T-helper 17 cell (primary cell): ENCODE measurements at regions not wholly inside any gene's neighbourhood (a gene's known extent, or its start where the extent isn't known, plus 50 kb on each side); places are given as distances from the start of the nearest gene placed in this dataset.

ENCODE experiments used
- ATAC-seq: fragments of 150-1000 bp; cut with Tn5 transposase; 2 replicates; pipeline ENCODE4 v1.10.0; 2021; ENCODE audit warnings: mild to moderate bottlenecking, moderate library complexity
- DNase-seq, 3 donors: peaks; one replicate each; pipeline versions ENCODE4 v3.0.0 to v3.0.0-alpha.2; 2020 to 2021
- H3K9me3 ChIP-seq: one replicate; pipeline ENCODE4 v1.7.0; 2013; ENCODE audit warnings: low read length, mild to moderate bottlenecking; ENCODE audit not compliant: control insufficient read depth, poor library complexity, severe bottlenecking
- H3K27ac Mint-ChIP-seq: one replicate; pipeline ENCODE4 v1.8.0; 2022; ENCODE audit warnings: mild to moderate bottlenecking, moderate library complexity, mixed read lengths
- H3K27me3 Mint-ChIP-seq: one replicate; pipeline ENCODE4 v1.8.0; 2022; ENCODE audit warnings: mixed read lengths
- H3K36me3 Mint-ChIP-seq: one replicate; pipeline ENCODE4 v1.8.0; 2022; ENCODE audit warnings: low read depth, mixed read lengths
- H3K4me1 Mint-ChIP-seq: one replicate; pipeline ENCODE4 v1.8.0; 2022; ENCODE audit warnings: mild to moderate bottlenecking, mixed read lengths
- H3K4me3 Mint-ChIP-seq: one replicate; pipeline ENCODE4 v1.8.0; 2022; ENCODE audit warnings: mild to moderate bottlenecking, moderate library complexity, mixed read lengths

DNA sequence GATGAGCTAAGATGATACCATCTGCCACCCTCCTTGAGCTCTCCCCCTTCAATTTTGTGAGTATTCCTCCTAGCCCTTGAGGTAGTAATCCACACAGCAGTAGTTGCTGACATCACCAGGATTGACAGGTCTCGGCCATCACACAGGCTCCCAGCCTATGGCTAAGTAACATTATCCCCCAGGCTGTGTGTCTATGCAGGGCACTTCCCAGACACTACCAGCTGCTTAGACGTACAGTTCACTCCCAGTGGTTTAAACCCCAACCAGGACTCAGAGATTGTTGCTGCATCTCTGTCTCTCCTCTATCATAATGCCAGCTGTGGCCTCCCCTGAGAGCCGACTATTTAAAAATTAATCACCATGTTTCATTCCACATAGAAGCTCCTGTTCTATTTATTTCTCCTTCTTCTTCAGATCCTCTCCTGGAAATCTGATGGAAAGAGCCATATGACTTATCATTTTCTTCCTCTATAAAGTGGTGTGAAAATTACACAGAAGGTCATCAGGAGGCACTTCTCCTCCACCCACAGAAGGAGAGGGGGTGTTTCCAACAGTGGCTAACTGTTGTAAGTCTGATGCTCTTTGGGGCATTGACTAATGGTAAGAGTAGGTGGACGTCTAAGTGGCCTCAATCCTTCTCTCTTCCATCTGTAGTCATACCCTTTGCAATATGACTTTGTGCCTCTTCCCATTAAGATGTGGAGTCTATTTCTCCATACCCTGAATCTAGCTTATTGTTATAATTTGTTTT lies 396.3 kb downstream of the SETD4 start:
- Mint-ChIP-seq H3K4me3 (no peak overlapping the region), H3K36me3 (no peaks in the 10 kb centered on the region), H3K27me3 (peaks cover 43% of the 10 kb centered on the region), H3K4me1 (peaks cover 5% of the 10 kb centered on the region), H3K27ac (no peak overlapping the region)
- DNase-seq: no peak
- no peaks in the 10 kb centered on the region for H3K9me3 ChIP-seq
- no peak for ATAC-seq

DNA sequence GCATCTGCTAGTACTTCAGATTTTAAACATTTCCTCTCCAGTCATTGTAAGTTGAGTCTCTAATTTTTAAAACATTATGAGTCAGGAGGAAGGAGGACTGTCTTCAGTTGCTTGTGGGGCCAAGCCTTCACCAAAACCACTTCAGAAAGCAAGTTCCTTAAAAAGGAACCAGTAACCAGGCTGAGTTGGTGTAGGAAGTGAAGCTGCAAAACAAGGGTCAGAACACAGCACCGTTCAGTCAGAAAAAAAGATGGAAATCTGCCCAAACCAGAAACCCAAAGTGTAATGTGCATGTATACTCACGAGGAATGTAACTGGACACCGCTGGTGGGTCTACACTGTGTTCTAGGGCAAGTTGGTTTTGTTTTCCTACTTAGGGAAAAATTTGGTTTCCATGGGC lies 402.1 kb downstream of the SETD4 start:
- no peak overlapping the region for H3K27ac Mint-ChIP-seq
- no peak for DNase-seq
- H3K27me3 Mint-ChIP-seq: peaks cover 21% of the 10 kb centered on the region
- no peaks in the 10 kb centered on the region for H3K9me3 ChIP-seq
- no peaks in the 10 kb centered on the region for H3K4me1 Mint-ChIP-seq
- no peak for ATAC-seq
- H3K4me3 Mint-ChIP-seq: no peak overlapping the region
- no peaks in the 10 kb centered on the region for H3K36me3 Mint-ChIP-seq

DNA sequence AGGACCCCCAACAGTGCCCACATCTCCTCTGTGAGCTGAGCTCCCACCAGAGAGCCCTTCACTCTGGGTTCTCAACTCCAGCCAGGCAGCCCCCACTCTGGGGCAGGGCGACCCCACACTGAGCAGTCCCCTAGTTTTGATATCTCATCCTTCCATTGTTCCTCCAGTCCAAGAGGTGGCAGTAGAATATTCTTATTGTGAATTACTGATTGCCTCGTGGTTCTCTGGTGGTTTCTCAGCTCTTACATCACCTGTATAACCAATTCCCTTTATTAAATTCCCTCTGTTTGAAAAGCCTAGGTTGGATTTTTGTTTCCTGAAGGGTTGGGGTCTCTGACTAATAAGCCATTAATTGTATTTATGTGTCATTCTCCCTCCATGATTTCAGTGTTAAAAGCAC lies 407.5 kb downstream of the SETD4 start:
- no peak for DNase-seq
- Mint-ChIP-seq H3K4me3 (no peak overlapping the region), H3K27ac (no peak overlapping the region), H3K27me3 (peaks cover 30% of the 10 kb centered on the region), H3K36me3 (no peaks in the 10 kb centered on the region), H3K4me1 (no peaks in the 10 kb centered on the region)
- ATAC-seq: no peak
- no peaks in the 10 kb centered on the region for H3K9me3 ChIP-seq

DNA sequence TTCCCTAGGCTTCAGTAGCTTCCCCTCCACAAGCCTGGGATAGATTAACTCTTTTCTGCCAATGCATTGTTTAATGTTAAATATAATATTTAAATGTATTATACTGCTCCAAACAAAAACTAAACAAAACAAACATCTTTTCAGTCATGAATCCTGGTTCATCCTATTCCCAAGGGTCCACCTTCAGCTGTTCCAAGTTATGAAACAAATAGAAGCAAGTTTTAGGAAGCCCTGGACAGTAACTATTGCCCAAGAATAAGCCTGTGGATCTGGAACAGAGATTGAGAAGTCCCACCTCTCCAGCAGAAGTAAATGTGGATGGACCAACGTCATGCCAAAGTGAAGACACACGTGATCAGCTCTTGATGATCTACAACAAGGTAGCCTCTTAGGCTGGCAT lies 408.1 kb downstream of the SETD4 start:
- Mint-ChIP-seq H3K36me3 (no peaks in the 10 kb centered on the region), H3K4me1 (no peaks in the 10 kb centered on the region), H3K27ac (no peak overlapping the region), H3K4me3 (no peak overlapping the region), H3K27me3 (peaks cover 30% of the 10 kb centered on the region)
- no peak for ATAC-seq
- H3K9me3 ChIP-seq: no peaks in the 10 kb centered on the region
- DNase-seq: no peak

DNA sequence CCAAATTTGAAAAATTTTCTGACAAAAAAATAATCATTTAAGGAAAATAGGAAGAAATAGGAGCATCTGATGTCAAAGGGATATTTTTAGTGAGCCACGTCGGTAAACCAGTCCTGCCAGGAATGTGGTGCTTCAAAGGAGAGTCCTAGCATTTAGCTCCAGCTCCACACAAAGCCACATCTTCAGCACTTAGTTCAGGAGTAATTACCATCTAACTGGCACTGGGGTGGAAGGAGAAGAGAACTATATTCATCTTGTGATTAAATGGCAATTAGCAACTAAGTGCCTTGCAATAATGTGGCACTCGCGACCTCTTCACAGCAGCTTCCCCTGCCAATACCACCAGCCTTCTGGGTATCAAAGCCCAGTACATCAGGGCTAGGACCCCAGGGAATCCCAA lies 409.1 kb downstream of the SETD4 start:
- no peaks in the 10 kb centered on the region for H3K4me1 Mint-ChIP-seq
- no peaks in the 10 kb centered on the region for H3K36me3 Mint-ChIP-seq
- H3K9me3 ChIP-seq: no peaks in the 10 kb centered on the region
- ATAC-seq: no peak
- no peak overlapping the region for H3K4me3 Mint-ChIP-seq
- no peak for DNase-seq
- H3K27me3 Mint-ChIP-seq: peaks cover 35% of the 10 kb centered on the region
- no peak overlapping the region for H3K27ac Mint-ChIP-seq

DNA sequence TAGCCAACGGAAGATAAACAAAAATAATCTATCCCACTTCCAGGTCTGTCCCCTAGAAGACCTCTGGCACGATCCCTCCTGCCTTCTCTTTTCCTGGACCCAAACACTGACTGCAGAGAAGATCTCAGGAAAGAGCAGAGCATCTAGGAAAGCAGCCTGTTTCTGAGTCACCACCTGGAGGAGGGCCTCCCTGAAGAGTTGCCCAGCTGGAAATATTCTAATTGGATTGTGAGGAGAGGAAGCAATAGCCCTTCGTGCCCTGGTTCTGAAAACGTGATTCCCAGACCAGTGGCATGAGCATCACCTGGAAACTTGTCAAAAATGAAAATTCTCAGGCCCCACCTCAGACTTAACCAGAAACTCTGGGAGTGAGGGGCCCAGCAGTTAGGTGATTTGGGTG lies 411.1 kb downstream of the SETD4 start:
- Mint-ChIP-seq H3K4me3 (no peak overlapping the region), H3K4me1 (no peaks in the 10 kb centered on the region), H3K27me3 (peaks cover 50% of the 10 kb centered on the region), H3K36me3 (no peaks in the 10 kb centered on the region), H3K27ac (no peak overlapping the region)
- no peak for ATAC-seq
- no peaks in the 10 kb centered on the region for H3K9me3 ChIP-seq
- DNase-seq: no peak

DNA sequence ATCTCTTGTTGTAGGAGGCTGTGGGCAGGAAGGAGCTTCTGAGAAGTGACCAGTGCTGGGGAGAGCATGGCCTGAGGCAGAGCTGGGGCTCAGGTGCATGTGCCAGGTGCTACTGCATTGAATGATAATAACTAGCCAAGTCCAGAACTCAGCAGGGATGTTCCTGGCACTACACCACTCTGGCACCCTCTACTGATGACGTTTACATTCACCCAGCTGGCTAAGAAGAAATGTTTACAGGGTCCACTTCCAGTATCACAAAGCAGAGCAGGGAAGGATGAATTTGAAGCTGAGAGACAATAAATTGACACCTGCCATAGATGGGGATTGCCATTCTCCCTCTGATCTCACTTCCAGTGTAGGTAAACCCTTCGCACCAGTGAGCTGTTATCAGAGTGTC lies 411.8 kb downstream of the SETD4 start:
- Mint-ChIP-seq H3K27me3 (peaks cover 57% of the 10 kb centered on the region), H3K4me1 (no peaks in the 10 kb centered on the region), H3K4me3 (no peak overlapping the region), H3K36me3 (no peaks in the 10 kb centered on the region), H3K27ac (no peak overlapping the region)
- ATAC-seq (no peak), DNase-seq (no peak)
- H3K9me3 ChIP-seq: no peaks in the 10 kb centered on the region

DNA sequence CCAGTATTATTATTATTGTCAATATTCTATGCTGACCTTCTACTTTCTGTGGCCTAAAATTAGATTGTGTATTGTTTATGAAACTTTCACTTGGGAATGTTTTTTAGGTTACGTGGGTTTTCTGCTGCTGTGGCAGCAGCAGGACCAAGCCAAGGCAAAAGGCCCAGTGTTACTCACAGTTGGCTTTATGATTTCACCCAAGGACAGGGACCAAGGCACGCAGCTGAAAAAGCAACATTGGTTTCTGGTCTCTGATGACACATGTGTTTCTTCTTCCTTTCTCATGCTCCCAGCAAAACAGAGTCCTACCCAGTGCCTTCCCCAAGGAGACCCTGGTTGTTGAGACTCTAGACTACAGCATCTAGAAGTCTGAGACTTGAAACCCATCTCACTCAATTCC lies 413.7 kb downstream of the SETD4 start:
- H3K27me3 Mint-ChIP-seq: peaks cover 70% of the 10 kb centered on the region
- DNase-seq (no peak), ATAC-seq (no peak)
- peaks cover 2% of the 10 kb centered on the region for H3K36me3 Mint-ChIP-seq
- H3K4me3 Mint-ChIP-seq: no peak overlapping the region
- H3K27ac Mint-ChIP-seq: no peak overlapping the region
- H3K9me3 ChIP-seq: no peaks in the 10 kb centered on the region
- H3K4me1 Mint-ChIP-seq: no peaks in the 10 kb centered on the region

DNA sequence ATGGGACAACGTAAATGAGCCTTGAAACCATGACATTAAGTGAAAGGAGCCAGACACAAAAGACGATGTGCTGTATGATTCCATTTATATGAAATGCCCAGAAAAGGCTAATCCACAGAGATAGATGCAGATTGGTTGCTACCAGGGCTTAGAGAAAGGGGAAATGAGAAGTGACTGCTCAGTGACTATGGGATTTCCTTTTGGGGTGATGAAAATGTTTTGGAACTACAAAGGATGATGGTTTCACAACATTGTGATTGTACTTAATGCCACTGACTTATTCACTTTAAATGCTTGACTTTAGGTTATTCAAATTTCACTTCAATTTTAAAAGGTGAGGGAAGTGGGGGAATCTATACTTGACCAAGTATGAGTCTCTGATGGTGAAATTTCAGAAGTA lies 414.3 kb downstream of the SETD4 start:
- Mint-ChIP-seq H3K36me3 (peaks cover 3% of the 10 kb centered on the region), H3K27ac (no peak overlapping the region), H3K4me1 (no peaks in the 10 kb centered on the region), H3K4me3 (no peak overlapping the region), H3K27me3 (peaks cover 66% of the 10 kb centered on the region)
- ATAC-seq: no peak
- no peak for DNase-seq
- no peaks in the 10 kb centered on the region for H3K9me3 ChIP-seq

DNA sequence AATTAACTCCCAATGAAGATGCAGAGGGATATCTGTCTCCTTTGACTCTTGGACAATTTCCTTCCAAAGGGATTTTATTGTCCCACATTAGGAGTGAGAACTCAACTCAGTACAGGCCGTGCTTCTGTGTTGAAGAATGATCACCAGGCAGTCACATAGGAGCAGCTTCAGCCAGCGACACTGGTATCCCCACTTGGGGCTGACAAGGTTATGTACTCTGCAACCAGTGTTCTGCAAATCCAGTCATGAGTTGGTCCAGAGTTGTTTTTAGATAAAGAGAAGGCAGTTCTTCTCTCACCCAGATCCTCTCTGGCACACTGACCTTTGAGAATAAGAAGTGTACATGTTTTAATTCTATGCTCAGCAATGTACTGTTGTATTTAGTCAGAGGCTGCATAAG lies 415.8 kb downstream of the SETD4 start:
- no peaks in the 10 kb centered on the region for H3K9me3 ChIP-seq
- no peak overlapping the region for H3K4me3 Mint-ChIP-seq
- DNase-seq: no peak
- H3K36me3 Mint-ChIP-seq: peaks cover 3% of the 10 kb centered on the region
- H3K4me1 Mint-ChIP-seq: no peaks in the 10 kb centered on the region
- ATAC-seq: no peak
- H3K27ac Mint-ChIP-seq: no peak overlapping the region
- H3K27me3 Mint-ChIP-seq: peaks cover 69% of the 10 kb centered on the region

DNA sequence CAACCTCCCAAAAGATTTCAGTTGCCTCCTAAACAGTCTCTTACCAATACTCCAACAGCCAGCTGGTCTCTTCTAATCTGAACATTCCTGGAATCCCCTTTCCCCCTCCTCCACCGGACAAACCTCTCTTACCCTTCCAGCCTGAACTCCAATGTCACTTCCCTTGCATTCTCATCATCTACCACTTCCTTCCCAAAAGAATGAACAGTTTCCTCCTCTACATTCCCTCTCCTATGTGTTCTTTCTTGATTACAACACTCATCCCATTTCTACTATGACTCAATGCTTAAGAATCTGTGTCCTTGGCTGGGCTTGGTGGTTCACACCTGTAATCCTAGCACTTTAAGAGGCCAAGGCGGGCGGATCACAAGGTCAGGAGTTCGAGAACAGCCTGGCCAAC lies 417.1 kb downstream of the SETD4 start:
- ATAC-seq (no peak), DNase-seq (no peak)
- no peaks in the 10 kb centered on the region for H3K9me3 ChIP-seq
- Mint-ChIP-seq H3K27me3 (peaks cover 56% of the 10 kb centered on the region), H3K4me1 (no peaks in the 10 kb centered on the region), H3K4me3 (no peak overlapping the region), H3K27ac (no peak overlapping the region), H3K36me3 (peaks cover 3% of the 10 kb centered on the region)

DNA sequence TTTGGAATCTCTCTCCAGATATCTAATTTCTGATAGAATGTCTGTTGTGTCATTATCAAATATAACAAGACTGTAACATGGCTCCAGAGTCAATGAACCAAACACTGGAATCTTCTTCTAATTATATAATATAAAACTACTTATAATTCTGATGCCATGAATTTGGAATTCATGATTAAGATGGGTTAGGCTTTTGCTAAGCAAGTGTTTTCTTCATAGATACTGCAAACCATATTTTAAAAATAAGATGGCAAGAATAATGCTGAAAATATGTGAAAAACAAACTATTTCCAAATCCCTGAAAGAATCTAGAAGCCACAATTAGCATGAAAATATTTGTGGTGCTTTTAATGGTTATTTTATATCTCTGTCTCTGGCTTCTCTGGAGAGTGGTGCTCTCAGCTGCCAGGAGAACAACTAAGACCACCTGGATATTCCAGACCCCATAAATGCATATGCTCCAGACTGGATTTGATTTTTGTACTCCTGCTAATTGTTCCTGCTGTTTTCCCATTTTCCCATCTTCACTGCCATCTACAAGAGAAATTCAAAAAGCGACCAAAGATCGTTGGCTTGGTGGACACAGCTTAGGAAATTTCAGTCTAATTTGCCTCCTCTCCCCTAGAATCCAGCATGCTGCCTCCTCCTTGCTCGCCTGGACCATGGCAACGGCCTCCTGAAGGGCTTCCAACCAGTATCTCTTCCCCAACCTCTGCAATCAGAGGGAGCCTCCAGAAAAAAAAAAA lies 418.9 kb downstream of the SETD4 start:
- no peaks in the 10 kb centered on the region for H3K9me3 ChIP-seq
- no peak for DNase-seq
- H3K36me3 Mint-ChIP-seq: peaks cover 3% of the 10 kb centered on the region
- ATAC-seq: no peak
- no peak overlapping the region for H3K4me3 Mint-ChIP-seq
- H3K27me3 Mint-ChIP-seq: peaks cover 48% of the 10 kb centered on the region
- no peaks in the 10 kb centered on the region for H3K4me1 Mint-ChIP-seq
- H3K27ac Mint-ChIP-seq: no peak overlapping the region

DNA sequence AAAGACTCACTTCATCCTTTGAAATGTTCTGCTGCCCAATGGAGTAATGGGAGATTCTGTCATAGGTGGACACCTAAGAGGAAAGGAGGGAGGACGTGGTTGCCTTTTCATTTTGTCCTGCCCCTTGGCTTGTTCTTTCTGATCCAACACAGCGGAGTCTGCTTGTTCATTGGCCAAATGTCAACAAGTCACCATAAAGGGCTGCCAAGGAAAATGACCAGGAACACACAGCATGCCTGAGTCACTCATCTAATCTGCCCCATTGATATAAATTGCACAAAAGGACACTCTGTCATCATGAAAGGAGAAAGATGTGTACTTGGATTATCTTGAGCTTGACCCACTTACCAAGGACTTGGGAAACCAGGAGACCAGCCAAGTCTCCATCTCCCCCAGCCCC lies 422.9 kb downstream of the SETD4 start:
- ATAC-seq (no peak), DNase-seq (no peak)
- H3K36me3 Mint-ChIP-seq: peaks cover 3% of the 10 kb centered on the region
- H3K4me1 Mint-ChIP-seq: no peaks in the 10 kb centered on the region
- no peak overlapping the region for H3K27ac Mint-ChIP-seq
- no peaks in the 10 kb centered on the region for H3K9me3 ChIP-seq
- no peak overlapping the region for H3K4me3 Mint-ChIP-seq
- H3K27me3 Mint-ChIP-seq: peaks cover 24% of the 10 kb centered on the region

DNA sequence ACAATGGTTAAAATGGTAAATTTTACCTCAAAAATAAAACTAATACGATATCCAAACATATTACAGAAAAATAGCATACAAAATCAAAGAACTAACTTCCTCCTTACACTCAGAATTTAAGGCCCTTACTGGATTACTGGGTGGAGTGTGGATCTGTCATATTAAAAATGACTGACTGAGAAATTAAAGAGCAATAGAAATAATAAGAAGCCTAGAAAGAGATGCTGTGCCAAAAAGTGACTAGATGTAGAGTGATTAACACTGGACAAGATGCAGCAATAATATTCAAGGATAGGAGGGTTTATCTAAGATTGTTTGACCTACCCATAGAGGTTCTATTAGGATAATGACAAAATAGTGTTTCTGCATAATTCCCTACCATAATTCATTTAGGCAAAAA lies 424.3 kb downstream of the SETD4 start:
- DNase-seq (no peak), ATAC-seq (no peak)
- no peak overlapping the region for H3K27ac Mint-ChIP-seq

More for the DNA sequence above, 424.3 kb downstream of the SETD4 start:
- H3K9me3 ChIP-seq: no peaks in the 10 kb centered on the region
- H3K27me3 Mint-ChIP-seq: peaks cover 16% of the 10 kb centered on the region
- no peak overlapping the region for H3K4me3 Mint-ChIP-seq
- no peaks in the 10 kb centered on the region for H3K36me3 Mint-ChIP-seq
- H3K4me1 Mint-ChIP-seq: no peaks in the 10 kb centered on the region
